ENCODE measurements at regions not wholly inside any gene's neighbourhood (a gene's known extent, or its start where the extent isn't known, plus 50 kb on each side); places are given as distances from the start of the nearest gene placed in this dataset.

DNA sequence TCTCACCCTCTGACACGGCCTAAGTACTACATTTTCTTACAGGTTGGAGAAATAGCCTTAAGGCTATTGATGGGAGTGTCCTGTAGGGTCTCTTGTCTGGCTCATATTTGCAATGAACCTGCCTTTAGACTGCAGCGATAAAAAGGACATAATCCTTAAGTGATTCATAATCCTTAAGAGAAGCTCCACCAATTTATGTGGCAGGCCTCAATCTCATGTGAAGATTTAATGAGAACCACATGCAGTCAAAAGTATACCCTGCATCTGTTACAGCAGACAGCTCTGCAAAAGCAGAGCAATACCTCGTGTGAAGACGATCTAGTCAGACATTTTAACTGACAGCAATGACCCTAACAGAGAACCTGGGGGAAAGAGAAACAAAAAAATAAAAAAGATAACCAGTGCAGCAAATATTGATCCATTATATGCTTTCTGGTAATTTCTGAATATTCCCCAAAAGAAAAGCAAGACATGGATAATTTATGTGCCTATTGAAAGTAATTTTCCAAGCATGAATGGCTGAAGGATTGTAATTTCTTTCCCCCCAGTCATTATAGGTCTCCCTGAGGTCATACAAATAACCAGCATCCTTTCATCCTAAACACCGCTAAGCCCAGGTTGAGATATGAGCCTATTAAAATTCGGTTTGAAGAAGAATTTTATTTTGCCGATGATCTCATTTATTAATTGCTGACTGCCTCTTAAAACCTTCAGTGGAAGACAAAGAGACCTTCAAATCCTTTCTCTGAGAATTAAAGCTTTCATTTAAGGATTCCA is 321.8 kb upstream of the NBEA start:
- H3K79me2 ChIP-seq = no peaks in the 10 kb centered on the region
- TF ChIP-seq, protein P1, sequence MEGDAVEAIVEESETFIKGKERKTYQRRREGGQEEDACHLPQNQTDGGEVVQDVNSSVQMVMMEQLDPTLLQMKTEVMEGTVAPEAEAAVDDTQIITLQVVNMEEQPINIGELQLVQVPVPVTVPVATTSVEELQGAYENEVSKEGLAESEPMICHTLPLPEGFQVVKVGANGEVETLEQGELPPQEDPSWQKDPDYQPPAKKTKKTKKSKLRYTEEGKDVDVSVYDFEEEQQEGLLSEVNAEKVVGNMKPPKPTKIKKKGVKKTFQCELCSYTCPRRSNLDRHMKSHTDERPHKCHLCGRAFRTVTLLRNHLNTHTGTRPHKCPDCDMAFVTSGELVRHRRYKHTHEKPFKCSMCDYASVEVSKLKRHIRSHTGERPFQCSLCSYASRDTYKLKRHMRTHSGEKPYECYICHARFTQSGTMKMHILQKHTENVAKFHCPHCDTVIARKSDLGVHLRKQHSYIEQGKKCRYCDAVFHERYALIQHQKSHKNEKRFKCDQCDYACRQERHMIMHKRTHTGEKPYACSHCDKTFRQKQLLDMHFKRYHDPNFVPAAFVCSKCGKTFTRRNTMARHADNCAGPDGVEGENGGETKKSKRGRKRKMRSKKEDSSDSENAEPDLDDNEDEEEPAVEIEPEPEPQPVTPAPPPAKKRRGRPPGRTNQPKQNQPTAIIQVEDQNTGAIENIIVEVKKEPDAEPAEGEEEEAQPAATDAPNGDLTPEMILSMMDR (IDR thresholded peaks at IDR 0.05) = no peak

DNA sequence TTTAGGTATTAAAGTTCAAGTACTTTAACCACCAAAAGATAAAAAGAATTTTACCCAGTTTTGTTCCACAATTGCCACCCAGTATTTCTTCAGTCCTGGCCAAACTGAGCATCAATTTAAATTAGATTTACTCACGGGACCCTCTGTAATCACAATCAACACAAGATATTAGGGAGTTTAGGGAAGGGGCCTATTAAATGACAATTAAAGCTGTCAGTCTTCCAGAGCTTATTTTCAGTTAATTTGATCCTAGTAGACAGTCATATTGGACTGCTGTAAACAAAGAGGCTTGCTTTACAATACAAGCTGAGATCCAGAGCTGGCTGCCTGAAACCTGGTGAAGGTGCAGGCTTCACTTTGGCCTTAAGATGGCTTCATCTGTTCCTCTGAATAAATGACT is 321.2 kb upstream of the NBEA start:
- TF ChIP-seq, protein P1 (IDR thresholded peaks at IDR 0.05) = no peak

More for the DNA sequence above, 321.8 kb upstream of the NBEA start:
- Histone ChIP-seq H3K4me1 (no peaks in the 10 kb centered on the region), H2AFZ (no peak overlapping the region), H3K36me3 (ENCODE audit: control insufficient read depth, insufficient read depth, low read length) (no peaks in the 10 kb centered on the region), H3K9me3 (ENCODE audit: control insufficient read depth, low read length) (no peaks in the 10 kb centered on the region), H3K4me3 (ENCODE audit: low read depth, low read length) (no peak overlapping the region), H3K27ac (no peak overlapping the region), H3K4me2 (ENCODE audit: low read length) (no peak overlapping the region), H3K27me3 (ENCODE audit: control insufficient read depth, insufficient read depth, low read length) (no peaks in the 10 kb centered on the region), H3K9ac (no peak overlapping the region)

DNA sequence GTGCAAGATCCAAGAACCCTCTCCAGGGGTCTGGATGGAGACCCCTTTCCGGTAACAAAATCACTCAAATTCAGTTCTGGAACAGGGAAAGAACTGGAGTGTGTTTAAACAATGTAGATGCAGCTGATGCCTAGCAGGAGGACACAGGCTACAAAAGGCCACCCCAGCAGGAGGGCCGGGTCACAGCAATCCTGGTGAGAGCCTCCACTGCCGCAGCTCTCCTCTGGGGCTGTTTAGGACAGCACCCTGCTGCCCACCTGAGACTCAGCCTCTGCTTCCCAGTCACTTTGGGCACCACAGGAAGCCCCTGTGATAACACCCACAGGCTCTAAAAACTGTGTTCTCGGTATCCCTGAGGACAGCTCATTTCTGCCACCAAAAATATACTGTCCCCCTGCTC is 318.7 kb upstream of the NBEA start:
- Histone ChIP-seq H3K9ac (no peak overlapping the region), H3K79me2 (no peaks in the 10 kb centered on the region), H2AFZ (no peak overlapping the region), H3K27ac (no peak overlapping the region), H3K27me3 (ENCODE audit: control insufficient read depth, insufficient read depth, low read length) (no peaks in the 10 kb centered on the region), H3K4me3 (ENCODE audit: low read depth, low read length) (no peak overlapping the region), H3K36me3 (ENCODE audit: control insufficient read depth, insufficient read depth, low read length) (no peaks in the 10 kb centered on the region), H3K4me1 (no peaks in the 10 kb centered on the region), H3K9me3 (ENCODE audit: control insufficient read depth, low read length) (no peaks in the 10 kb centered on the region), H3K4me2 (ENCODE audit: low read length) (no peak overlapping the region)
- TF ChIP-seq, protein P1 (IDR thresholded peaks at IDR 0.05) = no peak

More for the DNA sequence above, 321.2 kb upstream of the NBEA start:
- Histone ChIP-seq H3K9me3 (ENCODE audit: control insufficient read depth, low read length) (no peaks in the 10 kb centered on the region), H3K79me2 (no peaks in the 10 kb centered on the region), H3K27me3 (ENCODE audit: control insufficient read depth, insufficient read depth, low read length) (no peaks in the 10 kb centered on the region), H3K27ac (no peak overlapping the region), H2AFZ (no peak overlapping the region), H3K4me3 (ENCODE audit: low read depth, low read length) (no peak overlapping the region), H3K36me3 (ENCODE audit: control insufficient read depth, insufficient read depth, low read length) (no peaks in the 10 kb centered on the region), H3K4me1 (no peaks in the 10 kb centered on the region), H3K4me2 (ENCODE audit: low read length) (no peak overlapping the region), H3K9ac (no peak overlapping the region)

DNA sequence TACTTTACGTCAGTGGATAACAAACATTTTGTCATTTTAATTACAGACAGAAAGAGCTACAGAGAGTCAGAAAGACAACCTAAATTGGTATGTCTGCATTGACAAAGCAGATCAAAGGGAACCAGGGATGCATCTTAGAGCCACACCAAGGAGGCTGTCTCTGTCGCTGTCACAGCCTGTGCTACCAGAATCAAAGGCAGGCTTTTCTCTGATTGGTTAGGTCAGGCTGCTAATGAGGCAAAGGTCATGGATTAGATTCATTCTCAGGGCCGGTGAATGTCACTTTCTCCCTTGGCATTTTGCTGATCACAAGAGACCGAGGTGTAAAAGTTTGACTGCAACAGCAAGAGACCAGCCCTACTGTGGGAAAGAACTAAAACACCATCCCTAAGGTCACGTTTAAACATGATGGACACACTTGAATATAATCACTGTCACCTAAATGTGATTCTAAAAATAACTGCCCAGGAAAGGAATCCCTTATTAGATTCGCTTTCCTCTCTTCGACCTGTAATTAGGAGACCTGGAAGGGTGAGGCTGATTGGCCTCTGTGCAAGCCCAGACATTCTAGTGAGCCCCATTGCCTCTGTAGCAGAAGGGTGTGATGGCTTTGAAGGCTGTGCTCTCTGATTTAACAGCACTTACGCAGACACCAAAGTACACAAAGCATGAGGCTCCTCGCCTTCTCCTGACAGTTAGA is 314.4 kb upstream of the NBEA start:
- Histone ChIP-seq H3K9me3 (ENCODE audit: control insufficient read depth, low read length) (no peaks in the 10 kb centered on the region), H3K79me2 (no peaks in the 10 kb centered on the region), H3K4me1 (no peaks in the 10 kb centered on the region), H3K9ac (no peak overlapping the region), H3K27ac (no peak overlapping the region), H3K4me2 (ENCODE audit: low read length) (no peak overlapping the region), H3K36me3 (ENCODE audit: control insufficient read depth, insufficient read depth, low read length) (no peaks in the 10 kb centered on the region), H2AFZ (no peak overlapping the region), H3K27me3 (ENCODE audit: control insufficient read depth, insufficient read depth, low read length) (no peaks in the 10 kb centered on the region), H3K4me3 (ENCODE audit: low read depth, low read length) (no peak overlapping the region)
- TF ChIP-seq, protein P1 (IDR thresholded peaks at IDR 0.05) = no peak
